ENCODE measurements at regions not wholly inside any gene's neighbourhood (a gene's known extent, or its start where the extent isn't known, plus 50 kb on each side); places are given as distances from the start of the nearest gene placed in this dataset.

- TF ChIP-seq, protein P1, sequence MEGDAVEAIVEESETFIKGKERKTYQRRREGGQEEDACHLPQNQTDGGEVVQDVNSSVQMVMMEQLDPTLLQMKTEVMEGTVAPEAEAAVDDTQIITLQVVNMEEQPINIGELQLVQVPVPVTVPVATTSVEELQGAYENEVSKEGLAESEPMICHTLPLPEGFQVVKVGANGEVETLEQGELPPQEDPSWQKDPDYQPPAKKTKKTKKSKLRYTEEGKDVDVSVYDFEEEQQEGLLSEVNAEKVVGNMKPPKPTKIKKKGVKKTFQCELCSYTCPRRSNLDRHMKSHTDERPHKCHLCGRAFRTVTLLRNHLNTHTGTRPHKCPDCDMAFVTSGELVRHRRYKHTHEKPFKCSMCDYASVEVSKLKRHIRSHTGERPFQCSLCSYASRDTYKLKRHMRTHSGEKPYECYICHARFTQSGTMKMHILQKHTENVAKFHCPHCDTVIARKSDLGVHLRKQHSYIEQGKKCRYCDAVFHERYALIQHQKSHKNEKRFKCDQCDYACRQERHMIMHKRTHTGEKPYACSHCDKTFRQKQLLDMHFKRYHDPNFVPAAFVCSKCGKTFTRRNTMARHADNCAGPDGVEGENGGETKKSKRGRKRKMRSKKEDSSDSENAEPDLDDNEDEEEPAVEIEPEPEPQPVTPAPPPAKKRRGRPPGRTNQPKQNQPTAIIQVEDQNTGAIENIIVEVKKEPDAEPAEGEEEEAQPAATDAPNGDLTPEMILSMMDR (IDR thresholded peaks at IDR 0.05), result no peak
- no peak for TF ChIP-seq POLR2A (IDR thresholded peaks at IDR 0.05)
Measured at GRCh38 chr5:125578551-125578950, 832.1 kb upstream of the ZNF608 start.
